SU-DHL-6 (cell line): ENCODE measurements at regions not wholly inside any gene's neighbourhood (a gene's known extent, or its start where the extent isn't known, plus 50 kb on each side); places are given as distances from the start of the nearest gene placed in this dataset.

Experiments
- H2AFZ ChIP-seq: fragments of 200-600 bp; sonication (generic); 2 replicates; pipeline ENCODE4 v1.6.1; 2014; ENCODE audit warnings: low read depth, mild to moderate bottlenecking, moderate library complexity, mixed read lengths, antibody characterized with exemption, low read length; ENCODE audit not compliant: severe bottlenecking
- H3F3A ChIP-seq: fragments of 200-600 bp; shearing (Covaris generic); 2 replicates; pipeline ENCODE4 v1.6.0; 2016; ENCODE audit warnings: antibody characterized with exemption, mild to moderate bottlenecking; ENCODE audit not compliant: insufficient read depth
- H3K27ac ChIP-seq: fragments of 200-600 bp; sonication (generic); 2 replicates; pipeline ENCODE4 v1.5.1; 2016; ENCODE audit warnings: low read depth, mild to moderate bottlenecking, low read length, moderate library complexity, mixed read lengths
- H3K27me3 ChIP-seq: fragments of 200-600 bp; sonication (generic), shearing (Covaris generic); 2 replicates; pipeline ENCODE4 v1.6.0; 2014; ENCODE audit warnings: mild to moderate bottlenecking, low read length
- H3K36me3 ChIP-seq: fragments of 200-600 bp; sonication (generic); 2 replicates; pipeline ENCODE4 v1.6.1; 2014; ENCODE audit warnings: mild to moderate bottlenecking, low read length, mixed read lengths
- H3K4me2 ChIP-seq: fragments of 300-600, 200-600 bp; shearing (Covaris generic), sonication (generic); 2 replicates; pipeline ENCODE4 v1.6.0; 2014; ENCODE audit warnings: low read length, low read depth, mild to moderate bottlenecking; ENCODE audit not compliant: poor library complexity, severe bottlenecking
- H3K4me3 ChIP-seq: fragments of 200-600 bp; sonication (generic); 2 replicates; pipeline ENCODE4 v1.5.1; 2014; ENCODE audit warnings: antibody characterized with exemption, low read length, mild to moderate bottlenecking, mixed read lengths; ENCODE audit not compliant: insufficient read depth, poor library complexity, severe bottlenecking
- H3K79me2 ChIP-seq: fragments of 200-600 bp; sonication (generic); 2 replicates; pipeline ENCODE4 v1.6.1; 2014; ENCODE audit warnings: mild to moderate bottlenecking, low read length, moderate library complexity; ENCODE audit not compliant: insufficient read depth
- H3K9ac ChIP-seq: fragments of 200-600 bp; sonication (generic); 2 replicates; pipeline ENCODE4 v1.7.0; 2014; ENCODE audit warnings: mild to moderate bottlenecking, low read length
- H3K9me2 ChIP-seq: fragments of 200-600 bp; sonication (generic); replicated peaks from 2 replicates; pipeline ENCODE4 v1.6.1; 2014; ENCODE audit warnings: low read length; ENCODE audit not compliant: insufficient read depth
- H3K9me3 ChIP-seq: fragments of 200-600 bp; sonication (generic); 2 replicates; pipeline ENCODE4 v1.6.1; 2014; ENCODE audit warnings: low read length, mixed read lengths; ENCODE audit not compliant: insufficient read depth
- H4K20me1 ChIP-seq: fragments of 200-600 bp; sonication (generic); 2 replicates; pipeline ENCODE4 v1.6.1; 2014; ENCODE audit warnings: low read depth, mild to moderate bottlenecking, antibody characterized with exemption, low read length, moderate library complexity, mixed read lengths
- CTCF ChIP-seq: fragments of 200-600 bp; sonication (generic); IDR thresholded peaks from one replicate; pipeline ENCODE4 v1.5.1; 2017; ENCODE audit warnings: antibody characterized with exemption, mild to moderate bottlenecking, low read length, moderate library complexity; ENCODE audit not compliant: insufficient read depth, poor library complexity, severe bottlenecking
- EZH2phosphoT487 ChIP-seq: fragments of 200-600 bp; sonication (generic), shearing (Covaris generic); conservative IDR thresholded peaks from 2 replicates; pipeline ENCODE4 v1.6.1; 2018; ENCODE audit warnings: mild to moderate bottlenecking, antibody characterized with exemption, low read length, moderate library complexity, mixed read lengths

DNA sequence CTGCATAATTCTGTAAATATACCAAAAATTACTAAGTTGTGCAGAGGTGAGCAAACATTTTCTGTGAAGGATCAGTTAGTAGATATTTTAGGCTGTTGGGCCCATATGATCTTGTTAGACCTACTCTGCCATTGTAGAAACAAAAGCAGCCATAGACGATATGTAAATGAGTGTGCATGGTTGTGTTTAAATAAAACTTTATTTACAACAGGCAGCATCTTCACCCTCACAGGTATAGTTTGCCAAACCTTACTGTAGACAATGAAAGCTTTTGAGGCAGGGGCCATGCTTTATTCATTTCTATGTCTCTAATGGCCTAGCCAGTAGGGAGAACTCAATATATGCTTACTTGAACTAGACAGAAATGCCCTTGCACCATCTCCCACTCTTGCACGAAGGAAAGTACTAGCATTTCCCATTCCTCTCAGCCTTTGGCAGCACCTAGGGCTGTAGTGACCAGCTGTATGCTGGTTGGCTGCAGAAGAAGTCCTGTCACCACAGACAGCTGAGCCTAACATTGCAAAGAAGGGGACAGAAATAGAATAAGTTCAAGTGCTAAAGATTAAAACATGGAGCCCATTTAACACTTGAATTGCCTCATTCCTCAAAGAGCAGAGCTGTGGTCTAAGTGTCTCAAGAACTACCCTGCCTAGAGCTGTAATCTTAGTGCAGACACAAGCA, 305.1 kb upstream of the MGAT5 start:
- H3K9me3 ChIP-seq = no peaks in the 10 kb centered on the region
- H3K27me3 ChIP-seq = no peaks in the 10 kb centered on the region
- no peaks in the 10 kb centered on the region for H3K9me2 ChIP-seq
- no peaks in the 10 kb centered on the region for H4K20me1 ChIP-seq
- H3K79me2 ChIP-seq = no peaks in the 10 kb centered on the region
- H2AFZ ChIP-seq = no peak overlapping the region
- no peak overlapping the region for H3K9ac ChIP-seq
- H3K27ac ChIP-seq = no peak overlapping the region
- no peak for TF ChIP-seq CTCF
- no peak for TF ChIP-seq EZH2phosphoT487
- H3K36me3 ChIP-seq = no peaks in the 10 kb centered on the region
- H3F3A ChIP-seq = no peaks in the 10 kb centered on the region
- no peak overlapping the region for H3K4me2 ChIP-seq
- H3K4me3 ChIP-seq = no peak overlapping the region

DNA sequence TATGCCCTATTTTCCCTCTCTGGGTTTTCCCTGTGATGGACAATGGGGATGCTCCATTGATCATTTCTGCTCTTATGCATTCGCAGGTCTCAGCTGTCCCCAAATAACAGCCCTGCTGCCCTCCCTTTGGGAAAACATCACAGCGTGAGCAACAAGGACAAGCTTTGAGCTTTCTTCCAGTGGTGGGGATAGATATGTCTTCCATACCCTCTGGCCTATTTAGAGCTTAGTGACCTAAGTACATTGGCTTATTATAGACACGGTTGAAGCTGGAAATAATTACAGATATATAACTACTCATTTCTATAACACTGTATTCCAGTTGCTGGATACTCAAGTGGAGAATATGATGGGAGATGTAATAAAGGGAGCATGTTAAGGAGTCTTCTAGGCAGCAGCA, 304.3 kb upstream of the MGAT5 start:
- no peak overlapping the region for H3K4me2 ChIP-seq
- H3F3A ChIP-seq = no peaks in the 10 kb centered on the region
- H3K36me3 ChIP-seq = no peaks in the 10 kb centered on the region
- no peaks in the 10 kb centered on the region for H4K20me1 ChIP-seq
- no peaks in the 10 kb centered on the region for H3K9me2 ChIP-seq
- no peaks in the 10 kb centered on the region for H3K79me2 ChIP-seq
- no peak overlapping the region for H2AFZ ChIP-seq
- H3K4me3 ChIP-seq = no peak overlapping the region
- no peak overlapping the region for H3K27ac ChIP-seq
- no peak overlapping the region for H3K9ac ChIP-seq
- H3K27me3 ChIP-seq = no peaks in the 10 kb centered on the region
- H3K9me3 ChIP-seq = no peaks in the 10 kb centered on the region
- no peak for TF ChIP-seq EZH2phosphoT487
- no peak for TF ChIP-seq CTCF

- Histone ChIP-seq H3K4me2 (no peak overlapping the region), H4K20me1 (no peaks in the 10 kb centered on the region), H3K79me2 (no peaks in the 10 kb centered on the region), H3K4me3 (no peak overlapping the region), H3K27me3 (no peaks in the 10 kb centered on the region), H2AFZ (no peak overlapping the region), H3K36me3 (no peaks in the 10 kb centered on the region), H3K9ac (no peak overlapping the region), H3K9me3 (no peaks in the 10 kb centered on the region), H3K9me2 (no peaks in the 10 kb centered on the region), H3K27ac (no peak overlapping the region), H3F3A (no peaks in the 10 kb centered on the region)
- TF ChIP-seq EZH2phosphoT487 (no peak), CTCF (no peak)
These were observed 302.7 kb upstream of the MGAT5 start for GRCh38 chr2:133951209-133951608.
